Activated naive CD4-positive, alpha-beta T cell treated with anti-CD3 and anti-CD28 coated beads, Interleukin-2, amount 10 ng/mL, durations not matched to agents 7 days and 5 days (primary cell): ENCODE measurements at regions not wholly inside any gene's neighbourhood (a gene's known extent, or its start where the extent isn't known, plus 50 kb on each side); places are given as distances from the start of the nearest gene placed in this dataset.

ENCODE experiments used
- CTCF ChIA-PET: fragments of 350-600 bp; sonication (Branson Sonifier 250); formaldehyde crosslinking; loops from one replicate; lab custom pipeline; 2021; ENCODE audit warnings: antibody characterized with exemption; lab: Charles Lee
- DNase-seq: peaks from one replicate; pipeline ENCODE4 v3.0.0-alpha.2; 2020
- H3K27ac Mint-ChIP-seq: one replicate; pipeline ENCODE4 v1.8.0; 2021; ENCODE audit warnings: mild to moderate bottlenecking, moderate library complexity, mixed read lengths
- H3K27me3 Mint-ChIP-seq: one replicate; pipeline ENCODE4 v1.8.0; 2021; ENCODE audit warnings: mild to moderate bottlenecking, mixed read lengths
- H3K36me3 Mint-ChIP-seq: one replicate; pipeline ENCODE4 v1.8.0; 2021; ENCODE audit warnings: mixed read lengths
- H3K4me1 Mint-ChIP-seq: one replicate; pipeline ENCODE4 v1.8.0; 2021; ENCODE audit warnings: mixed read lengths
- H3K4me3 Mint-ChIP-seq: one replicate; pipeline ENCODE4 v1.8.0; 2021; ENCODE audit warnings: mild to moderate bottlenecking, moderate library complexity, mixed read lengths
- H3K9me3 Mint-ChIP-seq: one replicate; pipeline ENCODE4 v1.8.0; 2021; ENCODE audit warnings: mixed read lengths

DNA sequence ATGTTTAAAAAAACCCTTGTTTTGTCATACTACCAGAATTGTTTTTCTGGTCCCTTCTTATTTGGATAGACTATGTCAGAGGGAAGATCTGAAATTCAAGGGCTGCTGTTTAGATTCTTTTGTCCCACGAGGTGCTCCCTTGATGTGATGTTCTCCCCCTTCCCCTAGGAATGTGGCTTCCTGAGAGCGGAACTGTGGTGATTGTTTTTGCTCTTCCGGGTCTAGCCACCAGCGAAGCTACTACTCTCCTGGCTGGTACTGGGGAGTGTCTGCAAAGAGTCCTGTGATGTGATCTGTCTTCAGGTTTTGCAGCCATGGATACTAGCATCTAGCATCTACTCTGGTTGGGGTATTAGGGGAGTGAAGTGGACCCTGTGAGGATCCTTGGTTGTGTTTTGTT is 271.1 kb downstream of the DCAF12L2 start:
- Mint-ChIP-seq H3K9me3 (peaks cover 2% of the 10 kb centered on the region), H3K27me3 (no peaks in the 10 kb centered on the region), H3K4me1 (no peaks in the 10 kb centered on the region), H3K27ac (no peak overlapping the region), H3K36me3 (no peaks in the 10 kb centered on the region), H3K4me3 (no peak overlapping the region)
- no peak for DNase-seq
- CTCF ChIA-PET, result no interaction called here

DNA sequence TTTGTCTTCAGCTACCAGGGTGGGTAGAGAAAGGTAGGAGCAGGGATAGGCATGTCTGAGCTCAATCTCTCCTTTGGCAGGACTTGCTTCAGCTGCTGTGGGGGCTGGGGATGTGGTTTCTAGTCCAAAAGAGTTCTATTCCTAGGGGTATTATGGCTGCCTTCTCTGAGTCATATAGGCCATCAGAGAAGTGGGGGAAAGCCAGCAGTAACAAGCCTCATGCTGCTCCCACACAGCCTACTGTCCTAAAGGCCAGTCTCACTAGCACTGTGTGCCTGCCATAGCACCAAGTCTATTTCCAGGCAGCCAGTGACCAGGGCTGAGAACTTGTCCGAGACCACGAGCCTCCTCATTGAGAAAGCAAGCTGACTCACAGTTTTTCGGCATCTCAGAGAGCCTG is 270.6 kb downstream of the DCAF12L2 start:
- H3K27ac Mint-ChIP-seq, result no peak overlapping the region
- no peaks in the 10 kb centered on the region for H3K4me1 Mint-ChIP-seq
- H3K9me3 Mint-ChIP-seq, result peaks cover 2% of the 10 kb centered on the region
- no peaks in the 10 kb centered on the region for H3K27me3 Mint-ChIP-seq
- no peak for DNase-seq
- no peak overlapping the region for H3K4me3 Mint-ChIP-seq
- H3K36me3 Mint-ChIP-seq, result no peaks in the 10 kb centered on the region
- CTCF ChIA-PET, result no interaction called here

DNA sequence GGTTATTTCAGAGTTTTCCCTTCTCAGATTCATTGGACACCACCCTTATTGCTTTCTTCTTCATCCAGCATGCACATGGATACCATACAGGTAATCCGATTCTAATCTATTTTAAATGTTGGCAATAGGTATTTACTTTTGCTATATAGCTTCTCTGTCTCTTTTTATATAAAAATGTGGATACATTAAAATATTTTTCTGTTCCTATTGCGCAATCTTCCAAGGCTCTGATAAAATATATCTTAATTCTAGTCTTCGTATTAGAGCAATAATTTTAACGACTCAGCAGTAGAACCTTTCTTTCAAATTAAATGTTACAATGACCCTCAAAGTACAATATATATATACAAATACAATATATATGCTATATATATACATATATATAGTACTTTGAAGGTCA is 239.8 kb downstream of the DCAF12L2 start:
- H3K4me3 Mint-ChIP-seq, result no peak overlapping the region
- no peaks in the 10 kb centered on the region for H3K9me3 Mint-ChIP-seq
- H3K27ac Mint-ChIP-seq, result no peak overlapping the region
- DNase-seq, result no peak
- H3K27me3 Mint-ChIP-seq, result no peaks in the 10 kb centered on the region
- no peaks in the 10 kb centered on the region for H3K4me1 Mint-ChIP-seq
- CTCF ChIA-PET, result no interaction called here
- no peaks in the 10 kb centered on the region for H3K36me3 Mint-ChIP-seq

DNA sequence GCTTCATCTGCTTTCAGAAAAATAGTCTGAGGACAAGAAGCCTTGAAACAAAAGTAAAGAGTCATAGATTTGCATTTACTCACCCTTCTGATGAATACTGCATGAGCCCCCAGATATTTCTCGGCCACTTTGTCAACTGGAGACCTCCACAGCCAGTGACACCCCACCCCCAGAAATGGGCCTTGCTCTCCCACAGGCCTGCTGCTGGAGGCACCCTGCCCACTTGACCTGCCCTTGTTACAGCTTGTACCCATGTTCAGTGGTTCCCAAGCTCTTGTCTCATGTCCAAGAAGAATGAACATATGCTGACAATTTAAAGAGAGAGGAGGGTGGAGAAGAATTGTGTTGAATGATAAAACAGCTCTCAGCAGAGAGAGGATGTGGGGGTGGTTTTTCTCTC is 225.1 kb downstream of the DCAF12L2 start:
- Mint-ChIP-seq H3K27me3 (no peaks in the 10 kb centered on the region), H3K27ac (no peak overlapping the region), H3K4me1 (no peaks in the 10 kb centered on the region), H3K4me3 (no peak overlapping the region), H3K36me3 (no peaks in the 10 kb centered on the region), H3K9me3 (no peaks in the 10 kb centered on the region)
- CTCF ChIA-PET, result no interaction called here
- DNase-seq, result no peak

DNA sequence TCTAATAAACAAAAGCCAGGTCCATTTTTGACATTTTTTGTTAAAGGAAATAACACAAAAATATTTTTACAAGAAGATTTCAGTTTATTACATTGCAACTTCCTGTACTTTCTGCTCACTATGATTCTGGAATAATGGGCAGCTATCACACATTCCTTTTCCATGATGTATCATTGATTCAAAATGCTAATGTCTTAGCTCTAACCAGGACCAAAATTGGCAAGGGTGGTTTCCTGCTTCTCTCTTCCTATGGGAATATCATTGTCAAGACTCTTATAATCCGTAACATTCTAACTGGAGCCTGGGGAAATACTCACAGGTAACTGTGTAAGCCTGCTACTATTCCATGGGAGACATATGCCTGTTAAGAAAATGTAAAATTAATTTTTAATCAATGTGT is 218.6 kb downstream of the DCAF12L2 start:
- Mint-ChIP-seq H3K4me3 (no peak overlapping the region), H3K9me3 (no peaks in the 10 kb centered on the region), H3K4me1 (no peaks in the 10 kb centered on the region), H3K27me3 (no peaks in the 10 kb centered on the region), H3K36me3 (no peaks in the 10 kb centered on the region), H3K27ac (no peak overlapping the region)
- DNase-seq, result no peak
- CTCF ChIA-PET, result no interaction called here

DNA sequence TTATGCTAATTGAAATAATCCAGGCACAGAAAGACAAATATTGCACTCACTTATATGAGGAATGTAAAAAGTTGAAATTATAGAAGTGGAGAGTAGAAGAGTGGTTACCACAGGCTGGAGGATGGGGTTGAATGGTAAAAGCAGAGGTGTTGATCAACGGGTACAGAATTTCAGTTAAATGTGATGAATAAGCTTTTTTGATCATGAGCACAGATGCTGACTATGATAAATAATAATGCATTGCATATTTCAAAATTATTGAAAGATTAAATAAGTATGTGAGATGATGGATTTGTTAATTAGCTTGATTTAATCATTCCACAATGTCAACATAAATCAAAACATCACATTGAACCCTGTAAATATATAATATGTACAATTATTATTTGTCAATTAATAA is 213.1 kb downstream of the DCAF12L2 start:
- no peak for DNase-seq
- H3K27me3 Mint-ChIP-seq, result no peaks in the 10 kb centered on the region
- H3K4me1 Mint-ChIP-seq, result no peaks in the 10 kb centered on the region
- no peak overlapping the region for H3K27ac Mint-ChIP-seq
- no peaks in the 10 kb centered on the region for H3K36me3 Mint-ChIP-seq
- no peak overlapping the region for H3K4me3 Mint-ChIP-seq
- CTCF ChIA-PET, result no interaction called here
- no peaks in the 10 kb centered on the region for H3K9me3 Mint-ChIP-seq

DNA sequence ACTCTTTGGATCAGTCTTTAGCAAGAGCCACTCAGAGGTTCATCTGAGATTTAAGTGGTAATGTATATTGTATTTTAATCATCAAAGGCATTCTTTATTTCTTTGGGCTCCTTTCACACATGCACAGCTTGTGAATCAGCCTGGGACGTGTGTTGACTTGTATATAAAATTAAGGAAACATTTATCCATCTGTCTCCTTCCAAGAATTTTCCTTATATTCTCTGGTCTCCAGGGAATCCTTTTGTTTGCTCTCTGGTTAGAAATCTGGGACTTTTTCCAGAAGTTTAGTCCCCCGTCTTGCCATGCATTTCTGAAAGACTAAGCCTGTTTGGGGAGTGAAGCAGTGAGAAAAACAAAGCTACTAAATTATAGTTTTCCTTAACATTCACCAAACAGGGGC is 212.3 kb downstream of the DCAF12L2 start:
- no peak for DNase-seq
- Mint-ChIP-seq H3K27me3 (no peaks in the 10 kb centered on the region), H3K4me3 (no peak overlapping the region), H3K27ac (no peak overlapping the region), H3K36me3 (no peaks in the 10 kb centered on the region), H3K9me3 (no peaks in the 10 kb centered on the region), H3K4me1 (no peaks in the 10 kb centered on the region)
- CTCF ChIA-PET, result no interaction called here

DNA sequence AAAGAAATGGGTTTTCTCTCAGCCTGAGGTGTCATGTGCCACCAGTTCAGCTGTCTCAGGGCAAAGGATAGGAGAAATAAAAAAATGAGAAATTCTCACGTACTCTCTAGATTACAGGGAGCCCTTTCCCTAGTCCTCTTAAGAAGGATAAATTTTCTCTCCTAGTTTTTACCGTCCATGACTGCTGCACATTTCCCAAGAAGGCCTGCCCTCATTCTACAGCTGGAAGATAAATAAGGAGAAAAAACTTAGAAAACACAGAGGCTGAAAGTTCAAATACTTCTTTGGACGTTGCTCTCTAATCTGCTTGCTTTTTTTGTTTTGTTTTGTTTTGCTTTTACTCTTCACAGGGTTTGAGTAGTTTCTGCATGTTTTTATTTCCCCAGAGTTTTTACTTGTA is 211.9 kb downstream of the DCAF12L2 start:
- CTCF ChIA-PET, result no interaction called here
- DNase-seq, result no peak
- Mint-ChIP-seq H3K36me3 (no peaks in the 10 kb centered on the region), H3K4me3 (no peak overlapping the region), H3K27ac (no peak overlapping the region), H3K27me3 (no peaks in the 10 kb centered on the region), H3K9me3 (no peaks in the 10 kb centered on the region), H3K4me1 (no peaks in the 10 kb centered on the region)

DNA sequence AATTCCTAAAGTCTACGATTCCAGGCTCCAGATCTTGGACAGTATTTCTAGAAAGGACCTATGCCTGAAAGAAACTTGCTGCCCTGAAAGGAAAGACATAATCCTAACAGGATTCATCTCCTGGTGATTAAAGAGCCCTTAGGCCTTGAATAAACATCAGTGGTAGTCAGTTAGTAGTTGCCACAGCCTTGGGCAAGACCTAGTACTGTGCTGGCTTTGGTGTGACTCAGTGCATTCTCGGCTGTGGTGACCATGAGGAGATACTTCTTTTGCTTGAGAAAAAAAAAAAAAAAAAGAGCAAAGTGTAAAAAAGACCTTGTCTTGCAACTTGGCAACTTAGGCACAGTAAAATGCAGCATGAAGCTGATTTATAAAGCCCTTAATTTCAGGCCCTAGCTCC is 188.2 kb downstream of the DCAF12L2 start:
- no peak overlapping the region for H3K4me3 Mint-ChIP-seq
- no peaks in the 10 kb centered on the region for H3K27me3 Mint-ChIP-seq
- H3K27ac Mint-ChIP-seq, result no peak overlapping the region
- H3K36me3 Mint-ChIP-seq, result no peaks in the 10 kb centered on the region
- no peaks in the 10 kb centered on the region for H3K4me1 Mint-ChIP-seq
- H3K9me3 Mint-ChIP-seq, result peaks cover 2% of the 10 kb centered on the region
- CTCF ChIA-PET, result no interaction called here
- DNase-seq, result no peak

DNA sequence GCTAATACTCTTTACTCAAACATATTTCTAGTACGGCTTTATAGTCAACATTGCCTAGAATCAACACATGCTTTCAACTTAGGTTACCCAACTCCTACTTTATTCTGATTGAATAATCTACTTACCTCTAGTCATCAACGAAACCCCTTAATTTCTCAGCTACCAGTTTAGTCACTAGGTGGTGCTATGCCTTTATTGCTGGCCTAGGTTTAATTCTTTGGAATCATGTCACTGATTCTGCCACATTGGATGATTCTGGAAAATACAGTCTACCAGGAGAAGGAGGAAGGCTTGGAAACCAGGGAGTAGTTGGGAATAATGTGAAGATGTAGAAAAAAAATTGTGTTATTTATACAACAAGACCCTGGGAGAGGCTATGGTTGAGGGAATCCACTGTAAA is 167.7 kb downstream of the DCAF12L2 start:
- Mint-ChIP-seq H3K27me3 (no peaks in the 10 kb centered on the region), H3K4me1 (no peaks in the 10 kb centered on the region), H3K9me3 (no peaks in the 10 kb centered on the region), H3K27ac (no peak overlapping the region), H3K36me3 (no peaks in the 10 kb centered on the region), H3K4me3 (no peak overlapping the region)
- DNase-seq, result no peak
- CTCF ChIA-PET, result no interaction called here

DNA sequence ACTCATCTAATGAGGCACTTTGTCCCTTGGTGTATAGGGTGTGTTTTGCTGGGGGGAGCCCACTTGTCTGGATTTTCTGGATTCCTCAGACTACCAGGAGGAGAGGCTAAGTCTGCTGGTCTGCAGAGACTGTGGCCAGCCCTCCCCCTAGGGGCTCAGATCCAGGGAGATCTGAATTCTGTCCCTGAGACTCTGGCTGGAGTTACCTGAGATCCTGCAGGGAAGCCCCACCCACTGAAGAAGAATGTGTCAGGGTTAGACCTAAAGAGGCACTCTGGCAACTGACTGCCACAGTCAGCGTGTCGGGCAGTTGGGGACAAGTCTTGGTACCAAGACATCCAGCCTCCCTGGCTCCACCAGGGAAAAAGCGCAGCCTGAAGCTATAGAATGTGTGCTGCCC is 138.9 kb downstream of the DCAF12L2 start:
- H3K36me3 Mint-ChIP-seq, result no peaks in the 10 kb centered on the region
- no peaks in the 10 kb centered on the region for H3K4me1 Mint-ChIP-seq
- CTCF ChIA-PET, result no interaction called here
- no peaks in the 10 kb centered on the region for H3K9me3 Mint-ChIP-seq
- H3K27me3 Mint-ChIP-seq, result no peaks in the 10 kb centered on the region
- H3K27ac Mint-ChIP-seq, result no peak overlapping the region
- no peak for DNase-seq
- H3K4me3 Mint-ChIP-seq, result no peak overlapping the region

DNA sequence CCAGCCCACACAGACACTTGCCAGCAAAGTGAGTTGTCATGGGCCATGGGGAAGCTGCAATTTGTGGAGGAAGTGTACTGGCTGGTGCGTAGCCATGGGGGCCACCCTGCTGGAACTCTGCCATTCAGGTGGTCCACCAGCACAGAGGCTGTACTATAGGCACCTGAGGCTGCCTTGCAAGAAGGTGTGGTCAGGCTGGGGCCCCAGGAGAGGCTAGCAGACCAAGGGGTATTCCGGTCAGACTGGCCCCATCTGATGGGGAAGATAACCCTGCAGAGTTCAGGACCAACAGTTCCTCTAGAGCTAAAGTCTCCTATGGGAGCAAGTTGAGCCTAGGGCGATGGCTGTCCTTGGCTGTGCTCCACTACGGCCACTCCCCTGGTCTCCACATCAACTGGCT is 136.1 kb downstream of the DCAF12L2 start:
- CTCF ChIA-PET, result no interaction called here
- Mint-ChIP-seq H3K4me3 (no peak overlapping the region), H3K27me3 (no peaks in the 10 kb centered on the region), H3K36me3 (no peaks in the 10 kb centered on the region), H3K4me1 (no peaks in the 10 kb centered on the region), H3K9me3 (no peaks in the 10 kb centered on the region), H3K27ac (no peak overlapping the region)
- DNase-seq, result no peak

DNA sequence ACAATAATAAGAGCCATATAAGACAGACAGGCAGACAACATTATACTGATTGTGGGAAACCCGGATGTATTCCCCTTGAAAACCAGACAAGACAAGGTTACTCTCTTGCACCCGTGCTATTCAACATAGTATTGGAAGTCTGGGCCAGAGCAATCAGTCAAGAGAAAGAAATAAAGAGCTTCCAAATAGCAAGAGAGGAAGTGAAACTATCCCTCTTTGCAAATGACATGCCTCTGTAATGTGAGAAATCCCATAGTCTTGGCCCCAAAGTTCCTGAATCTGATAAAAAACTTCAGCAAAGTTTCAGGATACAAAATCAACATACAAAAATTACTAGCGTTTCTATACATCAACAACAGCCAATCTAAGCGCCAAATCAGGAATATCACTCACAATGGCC is 102.1 kb downstream of the DCAF12L2 start:
- Mint-ChIP-seq H3K4me1 (no peaks in the 10 kb centered on the region), H3K27ac (no peak overlapping the region), H3K27me3 (no peaks in the 10 kb centered on the region), H3K9me3 (no peaks in the 10 kb centered on the region), H3K4me3 (no peak overlapping the region), H3K36me3 (no peaks in the 10 kb centered on the region)
- DNase-seq, result no peak
- CTCF ChIA-PET, result no interaction called here

DNA sequence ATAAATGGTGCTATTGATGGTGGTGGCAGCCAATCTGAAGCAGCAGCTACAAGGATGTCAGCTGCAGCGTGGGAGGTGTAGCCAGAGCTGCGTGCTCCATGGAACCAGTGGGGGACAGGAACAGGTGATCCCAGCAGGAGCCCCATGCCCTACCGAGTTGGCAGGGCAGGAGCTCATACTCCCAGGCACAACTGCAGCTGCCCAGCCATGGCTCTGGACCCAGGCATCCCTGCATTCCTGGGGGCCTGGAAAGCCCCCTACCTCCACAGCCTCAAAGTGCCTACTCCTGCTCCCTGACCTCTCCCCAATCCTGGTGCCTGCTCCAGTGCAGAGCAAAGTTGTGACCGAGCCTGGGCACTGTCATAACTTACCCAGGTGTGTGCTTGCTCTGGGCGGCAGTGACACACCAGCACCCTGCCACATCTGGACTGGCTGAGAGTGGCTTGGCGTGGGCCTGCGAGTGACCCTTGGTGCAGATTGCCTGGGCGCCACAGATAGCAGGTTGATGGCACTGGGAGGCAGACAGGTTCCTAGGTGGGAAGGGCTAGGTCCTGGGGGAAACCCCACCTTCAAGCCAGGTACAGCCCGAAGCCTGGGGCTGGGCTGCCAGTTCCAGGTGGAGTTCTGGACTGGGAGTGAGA is 101.1 kb downstream of the DCAF12L2 start:
- H3K36me3 Mint-ChIP-seq, result no peaks in the 10 kb centered on the region
- no peak for DNase-seq
- no peak overlapping the region for H3K4me3 Mint-ChIP-seq
- H3K4me1 Mint-ChIP-seq, result no peaks in the 10 kb centered on the region
- H3K27me3 Mint-ChIP-seq, result no peaks in the 10 kb centered on the region
- CTCF ChIA-PET, result no interaction called here
- no peaks in the 10 kb centered on the region for H3K9me3 Mint-ChIP-seq
- H3K27ac Mint-ChIP-seq, result no peak overlapping the region

DNA sequence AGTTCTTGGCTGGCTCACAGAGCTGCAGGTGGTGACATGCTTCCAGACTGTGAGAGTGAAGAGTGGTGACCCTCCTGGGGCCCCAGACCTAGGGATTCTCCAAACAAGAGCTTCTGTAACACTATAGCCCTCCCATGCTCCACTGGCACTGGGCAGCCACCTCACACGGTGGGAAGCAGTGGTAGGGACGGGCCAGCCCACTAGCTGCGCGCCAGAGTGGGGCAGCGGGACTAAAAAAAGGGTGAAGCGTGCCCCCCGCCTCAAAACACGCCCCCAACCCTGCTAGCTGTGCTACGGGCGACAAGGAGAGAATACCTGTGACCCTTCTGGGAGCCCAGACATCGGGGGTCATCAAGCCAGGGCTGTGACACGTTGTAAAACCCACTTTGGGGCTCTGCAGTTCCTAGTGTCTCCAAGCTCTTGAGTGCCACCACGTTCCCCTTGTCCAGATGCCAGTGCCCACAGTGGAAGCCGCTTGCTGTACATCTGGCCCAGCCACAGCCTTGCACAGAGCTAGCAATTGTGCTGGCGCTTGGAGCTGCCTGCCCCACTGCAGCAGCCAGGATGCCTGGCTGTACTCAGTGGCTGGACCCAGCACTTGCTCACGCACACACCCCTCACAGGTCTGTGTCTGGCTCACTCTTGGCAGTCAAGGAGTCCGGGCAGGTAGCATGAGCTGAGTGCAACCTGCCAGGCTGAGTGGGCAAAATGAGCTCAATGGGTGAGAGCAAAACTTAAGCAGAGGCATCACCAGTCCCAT is 100.0 kb downstream of the DCAF12L2 start:
- CTCF ChIA-PET, result no interaction called here
- no peaks in the 10 kb centered on the region for H3K27me3 Mint-ChIP-seq
- H3K27ac Mint-ChIP-seq, result no peak overlapping the region
- no peaks in the 10 kb centered on the region for H3K9me3 Mint-ChIP-seq
- no peaks in the 10 kb centered on the region for H3K4me1 Mint-ChIP-seq
- no peak overlapping the region for H3K4me3 Mint-ChIP-seq
- H3K36me3 Mint-ChIP-seq, result no peaks in the 10 kb centered on the region
- DNase-seq, result no peak
